ENCODE measurements at regions not wholly inside any gene's neighbourhood (a gene's known extent, or its start where the extent isn't known, plus 50 kb on each side); places are given as distances from the start of the nearest gene placed in this dataset.

DNA sequence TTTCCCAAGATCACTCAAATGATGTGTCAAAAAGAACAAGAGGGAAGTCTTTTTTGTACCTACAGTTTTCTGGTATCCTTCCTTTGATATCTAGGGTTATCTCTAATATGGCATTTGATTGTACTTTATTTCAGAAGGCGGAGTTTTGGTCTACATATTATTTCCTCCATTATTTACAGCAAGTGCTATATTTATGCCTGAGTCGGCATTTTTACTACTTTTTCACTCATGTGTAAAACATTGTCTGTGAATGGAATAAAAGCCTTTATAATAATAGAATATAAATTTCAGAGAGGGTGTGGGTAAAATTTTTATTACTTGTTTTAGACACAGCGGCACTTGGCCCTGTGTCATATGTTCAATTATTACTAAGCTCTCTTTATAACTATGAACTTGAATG is 398.4 kb downstream of the BCKDHB start:
- TF ChIP-seq, protein P1, sequence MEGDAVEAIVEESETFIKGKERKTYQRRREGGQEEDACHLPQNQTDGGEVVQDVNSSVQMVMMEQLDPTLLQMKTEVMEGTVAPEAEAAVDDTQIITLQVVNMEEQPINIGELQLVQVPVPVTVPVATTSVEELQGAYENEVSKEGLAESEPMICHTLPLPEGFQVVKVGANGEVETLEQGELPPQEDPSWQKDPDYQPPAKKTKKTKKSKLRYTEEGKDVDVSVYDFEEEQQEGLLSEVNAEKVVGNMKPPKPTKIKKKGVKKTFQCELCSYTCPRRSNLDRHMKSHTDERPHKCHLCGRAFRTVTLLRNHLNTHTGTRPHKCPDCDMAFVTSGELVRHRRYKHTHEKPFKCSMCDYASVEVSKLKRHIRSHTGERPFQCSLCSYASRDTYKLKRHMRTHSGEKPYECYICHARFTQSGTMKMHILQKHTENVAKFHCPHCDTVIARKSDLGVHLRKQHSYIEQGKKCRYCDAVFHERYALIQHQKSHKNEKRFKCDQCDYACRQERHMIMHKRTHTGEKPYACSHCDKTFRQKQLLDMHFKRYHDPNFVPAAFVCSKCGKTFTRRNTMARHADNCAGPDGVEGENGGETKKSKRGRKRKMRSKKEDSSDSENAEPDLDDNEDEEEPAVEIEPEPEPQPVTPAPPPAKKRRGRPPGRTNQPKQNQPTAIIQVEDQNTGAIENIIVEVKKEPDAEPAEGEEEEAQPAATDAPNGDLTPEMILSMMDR (tag by site-specific recombination; IDR thresholded peaks at IDR 0.05): no peak
- TF ChIP-seq, protein P2, sequence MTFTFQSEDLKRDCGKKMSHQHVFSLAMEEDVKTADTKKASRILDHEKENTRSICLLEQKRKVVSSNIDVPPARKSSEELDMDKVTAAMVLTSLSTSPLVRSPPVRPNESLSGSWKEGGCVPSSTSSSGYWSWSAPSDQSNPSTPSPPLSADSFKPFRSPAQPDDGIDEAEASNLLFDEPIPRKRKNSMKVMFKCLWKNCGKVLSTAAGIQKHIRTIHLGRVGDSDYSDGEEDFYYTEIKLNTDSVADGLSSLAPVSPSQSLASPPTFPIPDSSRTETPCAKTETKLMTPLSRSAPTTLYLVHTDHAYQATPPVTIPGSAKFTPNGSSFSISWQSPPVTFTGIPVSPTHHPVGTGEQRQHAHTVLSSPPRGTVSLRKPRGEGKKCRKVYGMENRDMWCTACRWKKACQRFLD (tag by site-specific recombination; IDR thresholded peaks at IDR 0.05): no peak
- TF ChIP-seq, protein P3, sequence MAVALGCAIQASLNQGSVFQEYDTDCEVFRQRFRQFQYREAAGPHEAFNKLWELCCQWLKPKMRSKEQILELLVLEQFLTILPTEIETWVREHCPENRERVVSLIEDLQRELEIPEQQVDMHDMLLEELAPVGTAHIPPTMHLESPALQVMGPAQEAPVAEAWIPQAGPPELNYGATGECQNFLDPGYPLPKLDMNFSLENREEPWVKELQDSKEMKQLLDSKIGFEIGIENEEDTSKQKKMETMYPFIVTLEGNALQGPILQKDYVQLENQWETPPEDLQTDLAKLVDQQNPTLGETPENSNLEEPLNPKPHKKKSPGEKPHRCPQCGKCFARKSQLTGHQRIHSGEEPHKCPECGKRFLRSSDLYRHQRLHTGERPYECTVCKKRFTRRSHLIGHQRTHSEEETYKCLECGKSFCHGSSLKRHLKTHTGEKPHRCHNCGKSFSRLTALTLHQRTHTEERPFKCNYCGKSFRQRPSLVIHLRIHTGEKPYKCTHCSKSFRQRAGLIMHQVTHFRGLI (tag by site-specific recombination; IDR thresholded peaks at IDR 0.05): no peak
